Loucy (cell line): ENCODE measurements at regions not wholly inside any gene's neighbourhood (a gene's known extent, or its start where the extent isn't known, plus 50 kb on each side); places are given as distances from the start of the nearest gene placed in this dataset.

Experiments
- EZH2phosphoT487 ChIP-seq: fragments of 200-600 bp; IDR thresholded peaks from 2 replicates; pipeline ENCODE4 v1.6.1; 2018; ENCODE audit warnings: antibody characterized with exemption, mild to moderate bottlenecking, moderate library complexity, borderline replicate concordance
- TF ChIP-seq, protein P1 (sequence below): fragments of 200-600 bp; sonication (generic); conservative IDR thresholded peaks from 2 replicates; pipeline ENCODE4 v1.5.1; 2014; ENCODE audit warnings: mild to moderate bottlenecking, antibody characterized with exemption, low read length

DNA sequence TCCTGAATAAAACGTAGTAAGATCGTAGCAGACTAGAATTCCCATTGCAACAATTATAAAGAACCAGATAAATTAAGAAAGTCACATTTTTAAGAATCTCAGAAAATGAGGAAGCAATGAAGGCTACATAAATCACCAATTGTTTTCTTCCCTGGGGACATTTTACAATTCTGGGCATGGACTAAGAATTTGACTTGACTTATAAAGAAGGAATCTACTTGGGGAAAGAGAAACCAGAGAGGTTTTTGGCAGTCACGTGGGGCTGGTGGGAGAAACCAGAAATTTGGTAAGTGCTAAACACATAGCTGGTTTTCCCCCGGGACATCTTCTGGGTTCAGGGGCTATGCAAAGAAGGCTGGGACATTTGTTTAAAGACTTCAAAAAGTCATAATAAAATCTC is 109.8 kb upstream of the IL6 start:
- TF ChIP-seq, protein P1, sequence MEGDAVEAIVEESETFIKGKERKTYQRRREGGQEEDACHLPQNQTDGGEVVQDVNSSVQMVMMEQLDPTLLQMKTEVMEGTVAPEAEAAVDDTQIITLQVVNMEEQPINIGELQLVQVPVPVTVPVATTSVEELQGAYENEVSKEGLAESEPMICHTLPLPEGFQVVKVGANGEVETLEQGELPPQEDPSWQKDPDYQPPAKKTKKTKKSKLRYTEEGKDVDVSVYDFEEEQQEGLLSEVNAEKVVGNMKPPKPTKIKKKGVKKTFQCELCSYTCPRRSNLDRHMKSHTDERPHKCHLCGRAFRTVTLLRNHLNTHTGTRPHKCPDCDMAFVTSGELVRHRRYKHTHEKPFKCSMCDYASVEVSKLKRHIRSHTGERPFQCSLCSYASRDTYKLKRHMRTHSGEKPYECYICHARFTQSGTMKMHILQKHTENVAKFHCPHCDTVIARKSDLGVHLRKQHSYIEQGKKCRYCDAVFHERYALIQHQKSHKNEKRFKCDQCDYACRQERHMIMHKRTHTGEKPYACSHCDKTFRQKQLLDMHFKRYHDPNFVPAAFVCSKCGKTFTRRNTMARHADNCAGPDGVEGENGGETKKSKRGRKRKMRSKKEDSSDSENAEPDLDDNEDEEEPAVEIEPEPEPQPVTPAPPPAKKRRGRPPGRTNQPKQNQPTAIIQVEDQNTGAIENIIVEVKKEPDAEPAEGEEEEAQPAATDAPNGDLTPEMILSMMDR: no peak
- no peak for TF ChIP-seq EZH2phosphoT487
